ENCODE measurements at regions not wholly inside any gene's neighbourhood (a gene's known extent, or its start where the extent isn't known, plus 50 kb on each side); places are given as distances from the start of the nearest gene placed in this dataset.
"Not testable (repeated sequence)": the region's sequence is repeated elsewhere in the genome, so short reads cannot be mapped to it uniquely, and the experiment has no call there.

DNA sequence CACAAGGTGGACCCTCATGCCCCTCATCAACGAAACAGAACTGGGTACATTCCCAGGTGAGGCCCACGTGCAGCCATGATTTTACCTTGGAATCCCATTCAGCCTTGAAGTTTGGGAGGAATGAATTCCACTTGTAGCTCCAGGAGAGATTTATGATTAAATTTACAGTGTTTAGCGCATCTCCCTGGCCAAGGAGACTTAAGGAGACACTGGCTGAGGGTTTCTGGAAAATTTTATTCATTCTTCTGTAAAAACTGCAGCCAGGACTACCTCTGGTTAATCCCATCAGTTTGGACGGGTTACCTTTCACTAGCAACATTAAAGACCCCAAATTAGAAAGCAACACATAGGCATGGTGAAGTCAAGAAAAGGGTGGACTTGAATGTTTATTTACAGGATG is 87.2 kb upstream of the SMURF2 start:
- Histone ChIP-seq H3K36me3 (ENCODE audit: control insufficient read depth, insufficient read depth, low read length) (no peaks in the 10 kb centered on the region), H3K4me3 (ENCODE audit: low read length) (no peak overlapping the region), H3K27me3 (ENCODE audit: control insufficient read depth, insufficient read depth, low read length) (no peaks in the 10 kb centered on the region), H3K9me3 (ENCODE audit: control insufficient read depth, low read length) (no peaks in the 10 kb centered on the region), H3K9ac (ENCODE audit: low read length) (no peak overlapping the region), H3K4me1 (ENCODE audit: control insufficient read depth, insufficient read depth, low read length) (no peaks in the 10 kb centered on the region)

DNA sequence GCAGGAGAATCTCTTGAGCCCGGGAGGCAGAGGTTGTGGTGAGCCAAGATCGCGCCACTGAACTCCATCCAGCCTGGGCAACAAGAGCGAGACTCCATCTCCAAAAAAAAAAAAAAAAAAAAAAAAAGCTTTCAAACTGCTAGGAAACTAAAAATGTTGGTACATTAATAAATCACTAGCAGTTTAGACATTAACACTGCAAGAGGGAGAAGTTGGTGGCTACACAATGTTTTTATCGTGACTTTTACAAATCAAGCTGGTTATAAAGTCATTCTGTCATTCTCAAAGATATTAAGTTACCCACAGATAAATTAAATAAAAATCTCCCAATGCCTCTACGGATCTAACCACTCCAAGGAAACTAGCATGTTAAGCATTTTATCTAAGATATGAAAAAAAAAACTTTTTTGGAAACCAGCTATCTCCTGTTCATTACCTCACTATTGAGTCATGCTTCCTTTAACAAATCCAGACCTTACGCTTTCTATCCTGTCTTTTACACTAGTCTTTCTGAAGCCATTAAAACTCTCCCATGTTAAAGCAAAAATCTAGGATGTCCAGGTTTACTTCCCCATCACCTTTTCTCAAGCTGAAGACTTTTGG is 85.9 kb upstream of the SMURF2 start:
- H3K36me3 ChIP-seq (ENCODE audit: control insufficient read depth, insufficient read depth, low read length), result no peaks in the 10 kb centered on the region
- no peak overlapping the region for H3K4me3 ChIP-seq (ENCODE audit: low read length)
- no peaks in the 10 kb centered on the region for H3K27me3 ChIP-seq (ENCODE audit: control insufficient read depth, insufficient read depth, low read length)
- no peaks in the 10 kb centered on the region for H3K9me3 ChIP-seq (ENCODE audit: control insufficient read depth, low read length)
- no peaks in the 10 kb centered on the region for H3K4me1 ChIP-seq (ENCODE audit: control insufficient read depth, insufficient read depth, low read length)
- H3K9ac ChIP-seq (ENCODE audit: low read length), result no peak overlapping the region

DNA sequence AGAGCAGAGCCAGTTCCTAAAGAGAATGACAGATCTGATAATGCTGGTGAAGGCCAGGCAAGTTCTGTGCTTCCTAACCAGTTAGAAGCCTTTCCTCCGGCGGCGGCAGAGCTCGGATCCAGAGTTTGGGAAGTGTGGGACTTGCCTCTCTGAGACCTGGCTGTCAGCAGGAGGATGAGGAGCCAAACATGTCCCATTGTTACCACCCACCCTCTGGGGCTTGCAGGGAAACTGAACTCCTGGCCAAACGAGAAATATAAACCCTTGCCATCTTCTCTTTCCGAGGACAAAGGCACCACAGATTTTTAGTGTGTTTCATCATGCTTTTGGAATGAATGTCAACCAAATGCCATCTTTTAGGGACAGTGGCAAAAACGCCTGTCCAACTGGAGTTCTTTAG is 80.2 kb upstream of the SMURF2 start:
- no peaks in the 10 kb centered on the region for H3K27me3 ChIP-seq (ENCODE audit: control insufficient read depth, insufficient read depth, low read length)
- H3K4me1 ChIP-seq (ENCODE audit: control insufficient read depth, insufficient read depth, low read length), result no peaks in the 10 kb centered on the region

DNA sequence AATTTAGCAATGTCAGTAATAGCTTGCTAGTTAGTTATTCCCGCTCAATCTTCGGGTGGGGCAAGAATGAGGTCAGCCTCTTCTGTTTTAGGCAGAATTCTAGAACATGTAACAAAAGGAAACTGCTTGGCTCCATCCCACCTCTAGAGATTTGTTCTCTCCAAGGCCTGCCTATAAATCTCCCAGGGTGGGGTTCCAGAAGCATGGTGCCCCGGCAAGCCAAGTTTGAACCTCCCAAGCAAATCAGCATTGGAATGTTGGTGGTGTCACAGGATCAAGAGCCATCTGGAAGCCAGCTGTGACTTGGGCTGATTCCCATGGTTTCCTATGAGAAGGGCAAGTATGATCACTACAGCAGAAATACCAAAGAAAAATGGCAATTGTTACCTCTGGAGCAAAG is 79.8 kb upstream of the SMURF2 start:
- H3K36me3 ChIP-seq (ENCODE audit: control insufficient read depth, insufficient read depth, low read length); H3K9ac ChIP-seq (ENCODE audit: low read length); H3K27me3 ChIP-seq (ENCODE audit: control insufficient read depth, insufficient read depth, low read length); H3K4me3 ChIP-seq (ENCODE audit: low read length); H3K9me3 ChIP-seq (ENCODE audit: control insufficient read depth, low read length); H3K4me1 ChIP-seq (ENCODE audit: control insufficient read depth, insufficient read depth, low read length): not testable (repeated sequence)

More for the DNA sequence above, 80.2 kb upstream of the SMURF2 start:
- Histone ChIP-seq H3K9ac (ENCODE audit: low read length) (no peak overlapping the region), H3K4me3 (ENCODE audit: low read length) (no peak overlapping the region), H3K9me3 (ENCODE audit: control insufficient read depth, low read length) (no peaks in the 10 kb centered on the region), H3K36me3 (ENCODE audit: control insufficient read depth, insufficient read depth, low read length) (no peaks in the 10 kb centered on the region)

DNA sequence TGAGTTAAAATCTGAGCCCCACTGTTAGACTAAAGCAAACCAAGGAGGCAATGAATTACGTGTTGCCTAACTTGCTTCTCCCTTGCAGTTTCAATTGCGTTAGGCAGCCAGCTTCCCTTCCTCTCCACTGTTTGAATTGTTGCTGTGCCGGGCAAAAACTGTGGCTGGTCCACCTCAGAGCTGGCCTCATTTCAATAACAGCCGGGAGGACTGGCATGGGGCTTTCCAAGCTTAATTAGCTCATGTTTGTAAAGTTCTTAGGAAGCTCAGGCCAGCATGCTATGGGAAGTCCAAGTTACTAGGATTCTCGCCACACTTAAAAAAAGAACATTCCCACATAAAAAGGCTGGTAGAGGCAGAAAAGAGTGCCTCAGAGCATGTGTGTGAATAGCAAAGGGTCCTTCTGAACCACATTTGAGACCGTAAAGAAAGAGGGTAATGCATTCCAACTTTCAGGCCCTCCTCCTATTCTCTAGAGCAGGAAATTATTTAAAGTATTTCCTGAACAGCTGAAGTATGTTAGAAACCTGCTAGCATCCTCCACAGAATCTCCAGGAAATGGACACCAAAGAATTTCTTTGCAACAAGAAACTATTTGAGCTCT is 79.0 kb upstream of the SMURF2 start:
- H3K36me3 ChIP-seq (ENCODE audit: control insufficient read depth, insufficient read depth, low read length), result no peaks in the 10 kb centered on the region
- no peaks in the 10 kb centered on the region for H3K9me3 ChIP-seq (ENCODE audit: control insufficient read depth, low read length)
- no peaks in the 10 kb centered on the region for H3K4me1 ChIP-seq (ENCODE audit: control insufficient read depth, insufficient read depth, low read length)
- no peak overlapping the region for H3K4me3 ChIP-seq (ENCODE audit: low read length)
- no peaks in the 10 kb centered on the region for H3K27me3 ChIP-seq (ENCODE audit: control insufficient read depth, insufficient read depth, low read length)
- H3K9ac ChIP-seq (ENCODE audit: low read length), result no peak overlapping the region

DNA sequence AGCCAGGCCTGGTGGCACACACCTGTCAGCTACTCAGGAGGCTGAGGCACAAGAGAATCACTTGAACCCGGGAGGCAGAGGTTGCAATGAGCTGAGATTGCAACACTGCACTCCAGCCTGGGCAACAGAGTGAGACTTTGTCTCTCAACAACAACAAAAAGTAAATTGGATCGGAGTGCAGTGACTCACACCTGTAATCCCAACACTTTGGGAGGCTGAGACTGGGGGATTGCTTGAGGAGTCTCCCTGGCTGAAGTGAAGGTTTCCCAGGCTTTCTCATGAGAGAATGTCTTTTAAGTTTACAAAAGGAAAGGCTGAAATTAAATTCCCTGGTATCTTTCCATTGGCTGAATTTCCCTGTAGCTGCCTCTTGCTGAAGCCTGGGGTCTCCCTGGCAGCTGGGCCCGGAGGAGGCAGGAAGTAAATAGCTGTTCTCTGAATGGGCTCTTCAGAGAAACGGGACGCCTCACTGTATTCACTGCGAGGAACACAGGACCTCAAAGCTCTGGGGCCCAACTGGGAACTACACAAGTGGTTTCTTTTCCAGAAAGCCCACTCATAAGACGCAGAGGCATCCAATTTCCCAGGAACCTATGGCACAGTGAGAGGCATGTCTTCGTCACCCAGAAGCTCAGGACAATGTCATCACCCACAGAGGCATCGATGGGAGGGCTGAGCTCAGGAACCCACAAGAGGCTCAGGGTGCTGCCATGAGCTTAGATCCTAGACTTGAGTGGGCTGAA is 77.4 kb upstream of the SMURF2 start:
- no peaks in the 10 kb centered on the region for H3K27me3 ChIP-seq (ENCODE audit: control insufficient read depth, insufficient read depth, low read length)
- H3K9me3 ChIP-seq (ENCODE audit: control insufficient read depth, low read length), result no peaks in the 10 kb centered on the region
- no peaks in the 10 kb centered on the region for H3K4me1 ChIP-seq (ENCODE audit: control insufficient read depth, insufficient read depth, low read length)
- H3K9ac ChIP-seq (ENCODE audit: low read length), result no peak overlapping the region
- H3K36me3 ChIP-seq (ENCODE audit: control insufficient read depth, insufficient read depth, low read length), result no peaks in the 10 kb centered on the region
- H3K4me3 ChIP-seq (ENCODE audit: low read length), result no peak overlapping the region

DNA sequence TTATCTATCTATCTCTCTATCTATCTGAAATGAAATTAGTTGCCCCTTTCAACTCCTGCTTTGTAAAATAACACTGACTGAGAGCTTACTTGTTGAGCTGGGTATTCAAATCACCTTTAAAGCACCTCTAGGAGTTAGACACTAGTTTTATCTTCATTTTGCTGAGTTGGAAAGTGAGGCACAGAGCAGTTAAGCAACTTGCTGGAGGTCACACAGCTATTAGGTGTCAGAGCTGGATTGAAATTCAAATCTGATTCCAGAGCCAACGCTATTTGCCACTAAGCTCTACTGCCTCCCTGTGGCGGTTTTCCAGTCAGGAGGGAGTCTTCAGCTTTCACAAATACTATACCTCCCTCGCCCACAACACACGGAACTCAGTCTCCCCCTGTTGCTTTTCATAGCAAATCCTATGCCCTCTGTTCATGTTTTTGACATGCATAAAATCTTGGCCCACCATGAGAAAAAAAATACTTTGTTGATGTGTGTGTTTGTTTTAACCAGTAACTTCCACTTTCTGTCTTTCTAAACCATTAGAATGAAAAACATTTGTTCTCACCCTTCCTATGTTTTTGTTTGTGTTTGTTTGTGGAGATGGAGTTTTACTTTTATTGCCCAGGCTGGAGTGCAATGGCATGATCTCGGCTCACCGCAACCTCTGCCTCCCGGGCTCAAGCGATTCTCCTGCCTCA is 74.8 kb upstream of the SMURF2 start:
- H3K27me3 ChIP-seq (ENCODE audit: control insufficient read depth, insufficient read depth, low read length), result no peaks in the 10 kb centered on the region
- no peaks in the 10 kb centered on the region for H3K36me3 ChIP-seq (ENCODE audit: control insufficient read depth, insufficient read depth, low read length)
- no peak overlapping the region for H3K9ac ChIP-seq (ENCODE audit: low read length)
- H3K4me1 ChIP-seq (ENCODE audit: control insufficient read depth, insufficient read depth, low read length), result no peaks in the 10 kb centered on the region
- H3K4me3 ChIP-seq (ENCODE audit: low read length), result no peak overlapping the region
- no peaks in the 10 kb centered on the region for H3K9me3 ChIP-seq (ENCODE audit: control insufficient read depth, low read length)

DNA sequence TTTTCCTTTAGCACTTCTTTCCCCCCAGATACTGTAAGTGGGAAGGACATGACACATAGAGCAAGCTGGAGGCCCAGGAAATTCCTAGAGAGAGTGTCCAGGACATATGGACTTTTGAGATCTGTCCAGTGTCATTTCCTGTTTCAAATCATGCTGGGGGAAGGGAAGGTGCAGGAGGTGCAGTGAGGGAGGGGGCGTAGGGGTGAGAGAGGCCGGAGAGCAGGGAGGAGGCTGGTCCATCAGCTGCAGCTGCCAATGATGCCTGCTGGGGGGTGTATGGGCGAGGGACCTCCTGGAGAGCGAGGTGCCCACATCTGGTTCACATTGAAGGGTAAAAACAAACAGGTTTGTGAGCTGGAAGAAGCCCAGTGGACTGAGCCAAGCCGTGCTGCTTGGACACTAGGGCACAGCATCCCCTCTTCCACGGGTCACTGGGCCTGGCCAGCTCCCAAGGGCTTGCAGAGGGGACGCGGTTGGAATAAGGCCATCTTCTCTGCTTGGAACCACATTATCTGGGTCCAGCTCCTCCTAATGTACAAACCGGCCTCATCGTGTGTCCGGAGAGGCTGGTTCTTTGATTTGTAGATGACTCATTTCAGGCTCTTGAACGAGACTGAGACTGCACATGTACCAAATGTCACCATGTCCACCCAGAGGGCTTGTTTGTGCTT is 70.4 kb upstream of the SMURF2 start:
- no peaks in the 10 kb centered on the region for H3K36me3 ChIP-seq (ENCODE audit: control insufficient read depth, insufficient read depth, low read length)

DNA sequence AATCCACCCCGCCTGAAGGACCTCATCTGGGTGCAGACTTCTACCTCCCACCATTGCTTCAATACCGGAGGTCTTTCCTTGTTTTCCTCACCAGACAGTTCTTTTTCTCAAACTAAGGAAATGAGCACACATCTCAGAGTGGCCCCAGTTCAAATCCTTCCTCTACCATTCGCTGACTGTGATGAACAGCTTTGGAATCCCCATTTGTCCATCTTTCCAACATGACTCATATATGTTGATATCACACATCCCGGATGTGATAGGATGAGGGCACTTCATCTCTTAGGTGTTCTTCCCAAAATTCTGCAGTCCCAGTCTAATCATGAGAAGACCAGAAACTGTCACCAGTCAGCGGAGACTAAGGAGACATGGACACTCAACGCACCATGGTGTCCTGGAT is 67.9 kb upstream of the SMURF2 start:
- not testable (repeated sequence) for H3K9ac ChIP-seq (ENCODE audit: low read length); H3K27me3 ChIP-seq (ENCODE audit: control insufficient read depth, insufficient read depth, low read length); H3K4me1 ChIP-seq (ENCODE audit: control insufficient read depth, insufficient read depth, low read length); H3K36me3 ChIP-seq (ENCODE audit: control insufficient read depth, insufficient read depth, low read length); H3K4me3 ChIP-seq (ENCODE audit: low read length); H3K9me3 ChIP-seq (ENCODE audit: control insufficient read depth, low read length)

More for the DNA sequence above, 70.4 kb upstream of the SMURF2 start:
- Histone ChIP-seq H3K4me1 (ENCODE audit: control insufficient read depth, insufficient read depth, low read length) (no peaks in the 10 kb centered on the region), H3K27me3 (ENCODE audit: control insufficient read depth, insufficient read depth, low read length) (no peaks in the 10 kb centered on the region), H3K9me3 (ENCODE audit: control insufficient read depth, low read length) (no peaks in the 10 kb centered on the region), H3K9ac (ENCODE audit: low read length) (no peak overlapping the region), H3K4me3 (ENCODE audit: low read length) (no peak overlapping the region)

DNA sequence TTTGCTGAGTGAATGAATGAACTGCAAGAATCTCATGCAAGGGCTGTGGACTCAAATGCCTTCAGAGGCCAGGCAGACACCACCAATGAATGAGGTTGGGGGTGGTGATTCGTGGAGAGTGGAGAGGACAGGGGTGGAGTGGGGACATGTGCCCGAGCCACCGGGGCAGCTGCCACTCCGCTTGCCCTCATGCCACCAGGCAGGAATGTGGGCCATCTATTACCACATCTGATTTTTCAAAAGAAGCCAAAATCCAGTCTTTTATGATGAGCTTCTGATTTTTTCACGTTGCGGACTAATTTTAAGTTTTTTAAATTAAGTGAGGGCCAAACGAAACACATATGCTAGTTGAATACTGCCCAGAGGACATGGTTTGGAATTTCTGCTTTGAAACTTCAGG is 67.1 kb upstream of the SMURF2 start:
- no peak overlapping the region for H3K9ac ChIP-seq (ENCODE audit: low read length)
- H3K4me3 ChIP-seq (ENCODE audit: low read length), result no peak overlapping the region
- no peaks in the 10 kb centered on the region for H3K9me3 ChIP-seq (ENCODE audit: control insufficient read depth, low read length)
- H3K36me3 ChIP-seq (ENCODE audit: control insufficient read depth, insufficient read depth, low read length), result no peaks in the 10 kb centered on the region
- H3K4me1 ChIP-seq (ENCODE audit: control insufficient read depth, insufficient read depth, low read length), result no peaks in the 10 kb centered on the region
- no peaks in the 10 kb centered on the region for H3K27me3 ChIP-seq (ENCODE audit: control insufficient read depth, insufficient read depth, low read length)

DNA sequence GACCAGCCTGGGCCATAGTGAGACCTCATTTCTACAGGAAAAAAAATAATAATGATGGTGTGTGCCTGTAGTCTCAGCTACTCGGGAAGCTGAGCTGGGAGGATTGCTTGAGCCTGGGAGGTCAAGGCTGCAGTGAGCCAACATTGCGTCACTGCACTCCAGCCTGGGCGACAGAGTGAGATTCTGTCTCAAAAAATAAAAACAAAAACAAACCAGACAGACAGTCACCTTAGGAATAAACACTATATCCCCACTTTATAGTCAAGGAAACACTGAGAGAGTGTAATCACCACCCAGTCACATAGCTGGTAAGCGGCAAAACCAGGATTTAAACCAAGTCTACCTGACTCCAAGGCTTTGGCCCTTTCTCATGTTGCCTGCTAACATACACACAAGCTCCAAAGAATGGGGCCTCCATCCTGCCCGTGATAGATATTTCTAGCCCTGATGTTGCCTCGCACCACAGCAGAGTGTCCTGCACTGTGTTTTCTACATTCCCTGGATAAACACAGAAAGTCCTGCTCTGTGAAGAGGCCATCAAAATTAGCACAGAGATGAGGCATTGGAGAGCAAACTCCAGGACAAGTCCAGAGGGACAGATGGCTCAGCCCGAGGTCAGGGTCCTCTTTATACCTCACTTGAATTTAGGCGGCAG is 66.1 kb upstream of the SMURF2 start:
- H3K9ac ChIP-seq (ENCODE audit: low read length), result no peak overlapping the region
- no peaks in the 10 kb centered on the region for H3K36me3 ChIP-seq (ENCODE audit: control insufficient read depth, insufficient read depth, low read length)
- H3K4me1 ChIP-seq (ENCODE audit: control insufficient read depth, insufficient read depth, low read length), result no peaks in the 10 kb centered on the region
- H3K27me3 ChIP-seq (ENCODE audit: control insufficient read depth, insufficient read depth, low read length), result no peaks in the 10 kb centered on the region
- no peaks in the 10 kb centered on the region for H3K9me3 ChIP-seq (ENCODE audit: control insufficient read depth, low read length)
- H3K4me3 ChIP-seq (ENCODE audit: low read length), result no peak overlapping the region
